Sciatic nerve (tissue), 2 donors: ENCODE measurements at regions not wholly inside any gene's neighbourhood (a gene's known extent, or its start where the extent isn't known, plus 50 kb on each side); places are given as distances from the start of the nearest gene placed in this dataset.
A peak's percentile ranks its signal among the peaks of the same experiment; 100 is the strongest.

ENCODE experiments used
- ATAC-seq: fragments of 200-7000 bp; cut with Tn5 transposase; one replicate; pipeline ENCODE4 v1.9.1; 2020; ENCODE audit warnings: mild to moderate bottlenecking, moderate library complexity
- DNase-seq: peaks from one replicate; pipeline ENCODE4 v3.0.0-alpha.2; 2020; ENCODE audit warnings: low spot score
- intact Hi-C: fragments of 100-400 bp; cut with DNase I; formaldehyde crosslinking; loops from one replicate; pipeline ENCODE4 v1.14.2; 2022
- donor health status: DM: no; HTN: no; CAD: no.
- donor health status: DM: no; HTN: no; CAD: no.

DNA sequence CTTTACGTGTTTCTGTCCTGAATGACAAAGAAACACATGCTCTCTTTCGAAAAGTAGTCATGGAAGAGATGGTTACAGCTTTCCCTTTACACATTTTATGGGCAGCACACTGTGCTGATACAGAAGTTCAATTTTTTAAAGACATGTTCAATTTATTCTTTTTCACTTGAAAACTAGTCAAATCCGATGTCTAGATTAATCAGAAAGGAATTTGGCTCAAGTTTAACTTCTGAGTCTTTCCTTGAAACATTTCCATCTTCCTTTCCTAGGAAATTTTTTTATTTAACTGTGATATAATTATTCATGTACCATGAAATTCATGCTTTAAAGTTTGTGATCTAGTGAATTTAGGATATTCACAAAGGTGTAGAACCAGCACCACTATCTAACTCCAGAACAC is 360.1 kb downstream of the TNS3 start:
- intact Hi-C loops = no loop called here
- ATAC-seq (no peak), DNase-seq (no peak)

DNA sequence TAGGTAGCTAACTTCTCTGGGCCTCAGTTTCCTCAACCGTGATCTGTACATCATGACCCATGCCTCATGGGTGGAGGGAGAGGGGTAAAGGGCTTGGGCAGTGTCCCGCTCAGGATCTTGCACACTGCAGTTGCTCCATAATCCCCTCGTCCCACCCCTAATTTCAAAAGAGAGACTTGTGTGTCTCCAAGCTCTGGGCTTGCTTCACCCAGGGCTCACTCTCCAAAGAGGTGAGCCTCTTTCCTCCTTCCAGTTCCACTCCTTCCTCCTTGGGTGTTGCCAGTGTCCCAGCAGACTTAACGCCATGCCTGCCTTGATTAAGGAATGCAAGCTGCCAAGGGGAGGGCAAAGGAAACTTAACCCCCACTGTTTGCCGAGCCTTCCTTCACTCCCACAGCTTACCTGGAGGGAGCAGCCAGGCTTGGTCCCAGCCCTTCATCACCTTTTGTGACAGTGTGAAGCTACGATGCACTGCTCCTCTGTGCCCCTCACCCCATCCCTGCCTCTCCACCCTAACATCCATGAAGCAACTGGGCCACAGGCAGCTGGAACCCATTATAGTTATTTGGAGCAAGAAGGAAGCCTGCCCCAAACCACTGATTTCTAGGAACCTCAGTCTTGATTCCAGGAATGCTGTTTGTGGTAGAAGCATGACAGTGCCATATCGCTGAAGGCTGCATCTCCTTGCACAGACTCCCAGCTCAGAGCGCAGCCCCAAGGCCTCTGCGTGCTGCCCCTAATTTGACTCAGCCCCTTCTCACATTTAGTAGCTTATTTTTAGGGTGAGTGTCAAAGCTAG is 363.3 kb downstream of the TNS3 start:
- ATAC-seq = peak; percentile 87
- no peak for DNase-seq
- intact Hi-C loops = no loop called here

DNA sequence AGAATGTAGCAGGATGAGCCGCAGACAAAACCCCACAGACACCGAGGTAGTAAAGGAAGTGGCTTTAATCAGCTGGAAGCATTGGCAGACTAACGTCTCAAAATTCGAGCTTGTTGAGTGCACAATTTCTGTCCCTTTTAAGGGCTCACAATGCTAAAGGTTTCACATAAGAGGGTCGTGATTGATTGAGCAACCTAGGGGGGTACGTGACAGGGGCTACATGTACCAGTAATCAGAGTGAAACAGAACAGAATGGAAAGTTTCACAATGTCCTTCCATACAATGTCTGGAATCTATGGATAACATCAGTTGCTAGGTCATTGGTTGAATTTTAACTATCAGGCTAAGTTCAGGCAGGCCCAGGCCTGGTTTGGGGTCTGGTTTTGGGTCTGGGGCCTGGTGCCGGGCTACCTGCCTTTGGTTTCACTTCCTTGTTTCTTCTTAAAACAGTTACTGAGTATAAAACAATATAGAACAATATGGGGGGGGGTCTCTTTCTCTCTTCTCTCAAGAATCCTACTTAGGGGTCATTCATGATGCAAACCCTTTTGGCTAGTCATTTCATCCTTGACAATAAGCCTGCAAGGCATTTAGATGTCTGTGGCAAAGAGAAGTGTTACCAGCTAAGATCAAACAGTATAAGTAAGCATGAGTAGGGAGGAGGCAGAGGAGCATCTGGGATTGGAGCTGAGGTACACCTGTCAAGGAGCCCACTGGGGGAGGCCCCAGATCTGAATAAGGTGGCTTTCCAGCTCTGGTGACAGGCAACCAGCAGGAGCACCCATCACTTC is 364.1 kb downstream of the TNS3 start:
- ATAC-seq (no peak), DNase-seq (no peak)
- intact Hi-C loops = no loop called here

DNA sequence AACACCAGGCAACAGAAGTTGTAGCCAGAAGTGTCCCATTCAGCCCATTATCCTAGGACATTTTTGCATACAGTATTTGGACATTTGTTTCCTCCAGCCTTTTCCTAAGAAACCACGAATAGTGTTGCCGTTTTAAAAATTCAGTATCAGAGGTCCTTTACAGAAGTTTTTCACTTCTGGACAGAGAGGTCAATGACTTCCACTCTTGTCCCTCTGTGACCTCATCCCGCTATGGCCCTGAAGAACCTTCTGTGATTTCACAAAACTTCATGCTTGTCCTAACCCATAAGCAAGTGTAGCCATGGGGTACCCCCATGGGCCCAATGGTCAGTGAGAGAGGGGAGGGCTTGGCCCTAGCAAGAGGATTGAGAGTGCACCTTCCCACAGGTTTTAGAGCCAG is 364.8 kb downstream of the TNS3 start:
- ATAC-seq = no peak
- DNase-seq = no peak
- intact Hi-C loops = no loop called here

DNA sequence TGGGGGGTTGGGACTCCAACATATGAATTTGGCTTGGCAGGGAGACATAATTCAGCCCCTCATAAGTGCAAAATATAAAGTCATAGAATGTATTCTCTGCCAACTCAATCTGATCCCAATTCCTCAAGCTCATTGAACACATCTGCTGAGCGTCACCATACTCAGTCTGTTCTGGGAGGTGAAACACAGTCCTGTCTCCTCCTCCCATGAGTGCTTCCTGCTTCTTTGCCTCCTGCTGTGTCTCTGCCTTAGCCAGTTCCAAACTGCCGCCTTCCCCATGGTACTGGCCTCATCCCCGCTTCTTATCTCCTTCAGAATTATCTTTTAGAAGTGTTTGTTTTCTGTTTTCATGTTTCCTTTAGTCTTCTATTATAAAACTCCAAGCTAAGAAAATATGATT is 365.5 kb downstream of the TNS3 start:
- DNase-seq (no peak), ATAC-seq (no peak)
- intact Hi-C loops = no loop called here

DNA sequence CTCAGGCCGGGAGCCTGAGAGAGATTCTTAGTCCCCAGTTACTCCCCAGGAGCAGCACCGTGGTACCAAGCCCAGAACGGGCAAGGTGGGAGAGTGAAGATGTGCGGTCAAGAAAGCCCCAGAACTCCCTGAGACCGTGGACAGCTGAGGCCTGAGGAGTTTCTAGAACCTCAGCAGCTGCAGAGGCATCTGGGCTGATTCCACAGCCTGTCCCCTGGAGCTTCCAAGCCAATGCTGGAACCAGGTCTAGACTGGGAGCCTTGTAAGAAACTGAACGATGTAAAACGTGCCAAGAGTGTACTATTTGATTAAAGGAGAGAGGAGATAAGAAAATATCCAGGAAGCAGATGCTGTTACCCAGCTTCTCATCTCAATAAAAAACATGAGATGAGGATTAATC is 366.3 kb downstream of the TNS3 start:
- DNase-seq (no peak), ATAC-seq (peak; percentile 17)
- intact Hi-C loops = no loop called here

DNA sequence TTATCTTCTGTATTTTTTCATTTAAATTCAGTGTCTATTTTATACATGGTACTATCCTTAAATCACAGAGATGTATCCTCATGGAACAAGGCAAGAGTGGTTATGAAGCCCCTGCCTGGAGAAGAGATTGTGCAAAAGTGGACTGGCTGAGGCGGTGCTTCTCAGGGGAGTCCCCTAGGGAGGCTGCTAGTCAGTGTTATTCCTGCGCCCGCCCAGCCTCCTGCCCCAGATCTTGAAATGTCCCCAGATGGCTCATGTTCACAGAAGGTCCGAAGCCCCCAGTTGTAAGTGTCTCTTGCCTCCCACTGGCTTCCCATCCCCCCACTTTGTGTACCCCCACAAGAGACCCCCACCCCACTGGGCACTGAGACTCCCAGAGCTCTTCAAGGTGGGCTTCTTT is 366.9 kb downstream of the TNS3 start:
- intact Hi-C loops = no loop called here
- ATAC-seq = peak; percentile 55
- no peak for DNase-seq

DNA sequence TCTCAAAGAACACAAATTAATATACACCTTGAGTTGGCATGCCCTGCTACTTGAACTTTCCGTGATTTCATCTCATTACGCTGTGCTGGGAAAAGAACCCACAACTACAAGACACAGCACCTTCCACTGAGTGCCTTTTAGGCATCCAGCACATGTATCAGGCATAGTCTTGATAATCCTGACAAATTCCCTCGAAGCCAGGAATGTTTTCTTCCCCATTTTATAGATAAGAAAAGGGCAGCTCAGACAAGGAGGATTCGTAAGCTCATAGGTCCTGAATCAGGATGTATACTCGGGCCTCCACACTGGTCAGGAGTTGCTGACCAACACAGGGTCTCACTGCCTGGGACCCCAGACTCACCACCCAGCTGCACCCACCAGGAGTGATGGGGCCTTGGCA is 368.6 kb downstream of the TNS3 start:
- ATAC-seq (no peak), DNase-seq (no peak)
- intact Hi-C loops = no loop called here

DNA sequence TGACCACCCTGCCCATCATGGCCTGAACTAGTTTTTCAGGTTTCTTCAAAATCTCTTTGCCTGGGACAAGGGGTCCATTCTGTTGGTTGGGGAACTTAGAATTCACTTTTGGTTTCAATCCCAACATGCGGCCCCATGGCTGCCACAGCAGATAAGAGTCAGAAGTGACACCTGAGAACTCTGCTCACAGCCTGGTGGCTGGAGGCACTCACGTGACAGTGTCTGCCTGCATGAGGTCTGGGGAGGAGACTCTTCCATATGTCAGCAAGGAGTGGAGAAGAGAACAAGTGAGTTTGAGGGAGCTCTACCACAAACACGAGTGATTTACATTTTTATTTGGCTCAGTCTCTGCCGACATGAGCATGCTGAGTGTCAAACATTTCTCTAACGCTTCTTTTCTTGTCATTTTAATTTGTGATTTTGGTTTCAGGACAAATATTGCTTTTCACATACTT is 370.4 kb downstream of the TNS3 start:
- ATAC-seq (no peak), DNase-seq (no peak)
- intact Hi-C loops = no loop called here

DNA sequence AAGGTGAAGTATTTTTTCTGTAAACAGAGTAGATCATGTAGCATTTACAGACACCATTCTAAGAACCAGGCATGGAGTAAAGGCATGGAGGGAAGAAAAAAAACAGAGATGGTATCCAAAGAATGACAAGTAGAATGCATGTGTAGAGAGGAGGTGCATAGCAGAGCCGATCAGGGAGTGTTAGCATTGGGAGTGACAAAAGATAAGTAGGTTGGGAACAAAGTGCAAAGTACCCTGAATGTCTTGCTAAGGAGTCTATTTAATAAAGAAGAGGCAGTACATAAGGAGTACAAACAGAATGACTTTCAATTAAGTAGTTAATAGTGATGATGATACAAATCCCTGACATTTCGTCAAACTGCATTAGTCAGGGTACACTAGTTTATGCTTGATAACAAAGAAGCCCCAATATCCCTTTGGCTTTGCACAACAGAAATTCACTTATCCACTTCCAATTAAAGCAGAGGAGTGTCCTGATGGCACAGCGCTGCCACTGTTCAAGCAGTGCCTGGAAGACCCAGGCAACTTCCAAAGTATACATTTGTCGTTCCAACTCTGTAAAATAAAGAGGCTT is 371.5 kb downstream of the TNS3 start:
- DNase-seq (no peak), ATAC-seq (no peak)
- intact Hi-C loops = no loop called here

DNA sequence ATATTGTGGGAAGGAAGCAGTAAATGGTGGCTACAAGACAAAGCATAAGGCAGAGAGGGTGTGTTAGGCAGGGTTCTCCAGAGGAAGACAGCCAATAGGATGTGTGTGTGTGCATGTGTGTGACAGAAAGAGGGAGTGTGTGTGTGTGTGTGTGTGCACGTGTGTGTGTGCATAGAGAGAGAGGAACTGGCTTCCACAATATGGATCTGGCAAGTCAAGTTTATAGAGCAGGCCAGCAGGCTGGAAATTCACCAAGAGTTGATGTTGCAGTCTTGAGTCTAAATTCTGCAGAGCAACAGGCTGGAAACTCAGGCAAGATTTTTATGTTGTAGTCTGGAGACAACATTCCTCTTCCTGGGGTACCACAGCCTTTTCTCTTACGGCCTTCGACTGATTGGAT is 374.0 kb downstream of the TNS3 start:
- intact Hi-C loops = no loop called here
- no peak for DNase-seq
- no peak for ATAC-seq

DNA sequence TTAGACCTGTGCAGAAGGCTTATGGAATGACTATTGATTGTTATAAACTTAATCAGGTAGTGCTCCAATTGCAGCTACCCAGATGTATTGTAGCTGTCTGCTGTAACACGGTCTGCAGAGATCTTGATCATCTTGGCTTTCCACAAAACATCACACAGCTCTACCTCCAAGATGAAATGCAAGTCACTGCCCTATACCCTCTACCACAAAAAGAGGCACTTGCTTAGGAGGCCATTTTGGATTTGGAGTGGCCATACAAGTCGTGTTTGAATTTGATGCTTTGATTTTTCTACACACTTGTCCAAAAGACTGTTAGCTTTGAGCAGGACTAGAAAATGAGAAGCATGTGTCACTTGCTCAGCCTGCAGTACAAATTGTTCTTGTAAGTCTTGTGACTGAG is 377.2 kb downstream of the TNS3 start:
- ATAC-seq = no peak
- intact Hi-C loops = no loop called here

DNA sequence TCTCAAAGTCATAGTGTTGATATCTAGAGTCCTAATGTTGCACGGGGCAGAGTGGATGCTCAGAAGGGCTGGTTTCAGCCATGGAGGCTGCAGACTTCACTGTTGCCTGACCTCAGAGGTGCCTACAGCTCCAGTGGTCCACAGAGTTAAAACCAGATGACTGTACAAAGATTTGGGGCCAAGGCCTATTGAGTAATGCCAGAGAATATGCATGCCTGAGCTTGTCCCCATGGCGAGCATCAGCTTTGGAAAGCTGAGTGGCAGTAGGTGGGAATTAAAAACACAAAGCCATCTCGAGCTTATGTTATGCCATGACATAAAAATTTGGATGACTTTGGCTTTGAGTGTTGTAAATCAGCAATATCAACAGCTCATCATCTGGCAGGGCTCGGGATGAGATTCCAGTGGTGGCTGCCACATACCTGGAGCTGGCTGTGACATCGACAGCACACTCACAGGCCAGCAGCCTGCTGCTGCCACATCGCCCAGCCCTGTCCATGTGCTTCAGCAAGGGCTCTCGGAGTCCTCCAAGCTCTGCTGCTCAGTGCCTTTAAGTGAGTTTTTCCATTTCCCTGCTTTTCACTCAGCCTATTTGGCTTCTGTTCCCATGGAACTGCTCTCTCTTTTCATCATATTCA is 379.6 kb downstream of the TNS3 start:
- no peak for DNase-seq
- ATAC-seq = no peak
- intact Hi-C loops = no loop called here

More for the DNA sequence above, 377.2 kb downstream of the TNS3 start:
- no peak for DNase-seq

DNA sequence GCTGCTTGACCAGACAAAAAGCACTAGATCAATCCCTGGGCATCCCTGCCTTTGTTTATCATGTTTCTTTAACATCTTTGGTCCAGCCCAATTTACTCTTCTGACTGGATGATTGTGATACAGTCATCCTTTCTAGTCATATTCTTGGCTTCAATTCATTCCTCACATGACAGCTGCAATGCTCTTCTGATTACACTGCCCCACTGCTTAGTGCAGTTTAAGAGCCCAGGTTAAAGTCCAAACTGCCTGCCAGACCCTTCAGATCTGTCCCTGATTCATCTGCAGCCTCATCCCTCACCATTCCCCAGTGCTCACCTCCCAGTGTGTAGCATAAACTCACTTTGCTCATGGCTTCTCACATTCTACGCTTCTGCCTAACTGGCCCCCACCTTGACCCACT is 383.8 kb downstream of the TNS3 start:
- no peak for ATAC-seq
- DNase-seq = no peak
- intact Hi-C loops = no loop called here

DNA sequence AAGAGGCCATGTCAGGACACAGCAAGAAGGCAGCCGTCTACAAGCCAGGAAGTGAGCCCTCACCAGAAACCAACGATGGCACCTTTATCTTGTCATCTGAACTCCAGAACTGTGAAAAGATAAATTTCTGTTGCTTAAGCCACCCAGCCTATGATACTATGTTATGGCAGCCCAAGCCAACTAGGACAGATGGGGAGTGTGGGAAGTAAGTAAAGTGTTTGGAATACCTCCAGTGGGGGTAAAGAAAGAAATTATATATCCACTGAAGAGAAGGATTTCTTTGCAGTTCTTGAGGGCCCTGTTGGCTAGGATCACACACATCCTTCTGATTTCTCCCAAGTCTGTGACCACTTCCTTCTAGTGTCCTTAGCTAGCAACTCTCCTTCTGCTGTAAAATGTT is 384.4 kb downstream of the TNS3 start:
- intact Hi-C loops = no loop called here
- no peak for ATAC-seq
- no peak for DNase-seq

DNA sequence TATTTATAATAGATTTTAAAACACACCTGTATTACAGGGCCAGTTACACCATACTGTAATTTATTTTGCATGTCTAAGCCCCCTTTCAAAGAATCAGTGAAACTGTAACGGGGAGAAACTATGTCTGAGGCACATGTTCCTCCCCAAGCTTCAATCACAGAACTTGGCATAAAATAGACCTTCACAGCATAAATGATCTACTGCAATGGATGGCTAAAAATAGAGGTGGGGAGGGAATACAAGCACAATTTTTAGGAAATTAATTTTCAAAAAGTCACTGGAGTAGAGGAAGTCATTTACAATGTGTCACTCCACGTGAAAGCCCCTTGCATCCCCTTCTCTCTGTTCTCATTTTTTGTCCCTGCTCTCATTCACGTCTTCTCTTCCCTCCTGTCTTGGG is 385.2 kb downstream of the TNS3 start:
- ATAC-seq (no peak), DNase-seq (no peak)
- intact Hi-C loops = no loop called here

DNA sequence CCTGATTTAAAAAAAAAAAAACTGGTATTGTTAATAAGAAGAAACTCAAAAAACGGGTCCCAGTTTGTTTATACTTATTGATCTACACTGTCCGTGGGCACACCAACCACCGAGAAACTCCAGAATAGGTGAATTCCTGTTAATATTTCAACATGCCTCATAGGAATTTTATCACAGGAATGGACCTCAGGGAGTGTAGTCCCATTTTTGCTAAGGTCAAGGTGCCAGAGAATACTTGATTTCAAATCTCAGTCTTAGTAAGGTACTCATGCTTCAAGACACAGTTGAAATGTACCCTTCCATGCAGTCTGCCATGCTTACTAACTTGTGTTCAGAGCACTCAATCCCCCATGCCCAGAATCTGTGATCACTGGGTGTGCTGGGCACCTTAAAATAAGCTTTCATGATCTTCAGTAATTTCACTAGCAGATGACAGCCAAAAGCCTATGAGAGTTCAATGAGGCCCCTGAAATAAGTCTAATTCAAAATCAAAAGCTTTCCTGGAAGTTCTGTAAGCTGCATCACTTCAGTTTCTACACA is 385.7 kb downstream of the TNS3 start:
- no peak for ATAC-seq
- DNase-seq = no peak
- intact Hi-C loops = no loop called here

DNA sequence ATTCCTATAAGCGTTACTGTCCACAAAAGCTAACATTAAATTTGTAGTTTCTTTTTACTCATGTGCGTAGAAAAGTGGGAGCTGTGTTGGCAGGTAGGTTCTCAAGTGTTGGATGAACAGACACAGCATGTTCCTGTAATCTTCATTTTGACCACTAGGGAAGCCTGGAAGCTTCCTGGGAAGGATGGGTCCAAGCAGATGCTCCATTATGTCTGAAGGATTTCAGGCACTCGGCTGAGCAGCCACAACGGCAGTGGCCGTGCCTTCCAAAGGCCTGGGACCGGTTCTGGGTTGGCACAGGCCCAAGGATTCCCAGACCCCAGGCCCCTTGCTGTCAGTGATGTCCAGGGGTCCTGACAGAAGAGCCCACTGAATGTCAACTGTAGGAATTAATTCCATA is 386.3 kb downstream of the TNS3 start:
- ATAC-seq (no peak), DNase-seq (no peak)
- intact Hi-C loops = no loop called here

DNA sequence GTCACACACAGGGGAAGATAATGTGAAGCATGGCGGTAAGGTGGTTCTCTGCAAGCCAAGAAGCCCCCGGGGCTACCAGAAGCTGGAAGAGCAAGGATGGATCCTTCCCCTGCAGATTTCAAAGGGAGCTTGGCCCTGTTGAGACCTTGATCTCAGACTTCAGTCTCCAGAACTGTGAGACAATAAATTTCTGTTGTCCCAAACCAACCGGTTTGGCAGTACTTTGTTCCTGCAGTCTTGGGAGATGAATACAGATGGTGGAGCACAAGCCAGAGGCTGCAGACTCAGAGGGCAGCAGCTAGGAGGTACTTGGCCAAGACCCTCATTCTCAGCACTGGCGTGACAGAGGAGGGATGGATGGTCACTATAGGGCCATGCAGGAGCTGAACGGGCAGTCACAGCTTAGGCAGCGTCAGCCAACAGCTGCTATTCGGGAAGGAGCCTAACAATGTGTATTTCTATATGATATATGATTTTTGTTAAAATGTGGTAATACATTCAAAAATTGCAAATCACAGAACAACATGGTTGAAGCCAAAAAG is 387.3 kb downstream of the TNS3 start:
- intact Hi-C loops = no loop called here
- ATAC-seq (no peak), DNase-seq (no peak)
